Left cardiac atrium (tissue), 4 donors: ENCODE measurements at regions not wholly inside any gene's neighbourhood (a gene's known extent, or its start where the extent isn't known, plus 50 kb on each side); places are given as distances from the start of the nearest gene placed in this dataset.
A peak's percentile ranks its signal among the peaks of the same experiment; 100 is the strongest.

ENCODE experiments used
- ATAC-seq, 2 donors: fragments of 200-7000 bp; cut with Tn5 transposase; one replicate each; pipeline ENCODE4 v1.9.1; 2020; ENCODE audit warnings: mild to moderate bottlenecking in 2 of 2, moderate library complexity in 2 of 2
- DNase-seq: peaks from one replicate; pipeline ENCODE4 v3.0.0-alpha.2; 2020
- intact Hi-C, 2 donors: fragments of 100-400 bp; cut with DNase I; formaldehyde crosslinking; loops; one replicate each; pipeline versions ENCODE4 v1.14.1 to v1.15.1; 2022 to 2023
- donor health status: DM: no; HTN: yes; CAD: no.
- donor health status: DM: no; HTN: yes; CAD: no; lungs with severe emphysema.
- donor health status: DM: yes; HTN: yes; CAD: no.
- donor health status: Dilated cardiomyopathy.

DNA sequence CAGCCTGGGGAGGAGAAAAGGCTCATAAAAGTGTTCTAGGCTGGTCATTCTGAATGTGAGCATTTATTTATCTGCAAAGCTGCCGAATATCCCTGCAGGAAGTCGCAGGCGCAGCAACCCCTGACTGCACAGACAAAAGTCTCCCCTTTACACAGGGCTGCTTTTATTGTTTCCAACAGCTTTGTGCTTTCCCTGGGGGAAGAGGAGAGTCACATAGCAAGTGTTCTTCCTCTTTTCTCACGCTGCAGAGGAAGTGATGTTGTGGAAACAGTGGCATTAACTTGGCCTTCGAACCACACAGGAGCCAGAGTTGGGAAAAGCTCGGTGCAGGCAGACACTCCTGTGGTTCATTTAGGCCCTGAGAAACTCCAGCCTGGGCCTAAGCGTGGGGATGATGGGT lies 81.5 kb upstream of the BCOR start:
- DNase-seq, result no peak
- intact Hi-C loops, result loop anchor here in 1 of 2 donors (10.0 kb wide), 2 partner anchors 86 to 164 kb away; no protein-coding TSS in a partner anchor
- no peak for ATAC-seq

DNA sequence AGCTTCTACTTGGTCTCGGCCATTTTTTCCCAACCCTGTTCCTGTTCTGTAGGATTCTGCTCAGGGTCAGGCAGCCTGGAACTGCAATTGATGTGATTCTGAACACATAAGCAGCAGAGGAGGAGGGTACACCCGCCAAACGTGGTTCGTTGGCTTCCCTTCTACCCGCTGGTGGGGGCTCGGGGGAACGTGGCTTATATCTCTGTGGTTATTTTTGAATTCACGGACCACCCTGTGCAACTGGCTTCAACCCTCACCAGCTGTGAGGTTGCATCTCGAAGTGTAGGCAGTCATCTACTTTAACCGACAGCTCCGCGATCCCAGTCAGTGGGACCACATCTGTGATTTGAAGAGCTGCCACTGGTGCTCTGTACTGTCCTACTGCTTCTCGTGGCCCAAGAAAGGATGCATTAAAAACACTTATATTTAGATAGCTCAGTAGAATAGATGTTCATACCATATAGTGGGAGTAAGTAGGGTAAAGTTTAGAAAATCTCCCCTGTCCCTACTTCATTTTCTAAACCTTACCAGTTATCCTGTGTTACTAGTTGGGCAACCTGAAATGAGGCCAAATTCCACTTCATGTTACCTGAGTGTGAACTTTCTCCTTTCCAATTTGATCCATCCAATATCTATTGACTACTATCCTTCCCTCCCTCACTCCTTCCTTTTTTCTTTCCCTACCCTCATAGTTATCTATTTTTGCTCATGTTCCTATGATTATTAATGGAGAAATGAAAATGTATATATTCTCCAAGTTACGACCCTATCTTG lies 80.4 kb upstream of the BCOR start:
- intact Hi-C loops, result loop anchor here in 1 of 2 donors (10.0 kb wide), 2 partner anchors 87 to 163 kb away; no protein-coding TSS in a partner anchor
- DNase-seq, result no peak
- no peak for ATAC-seq

DNA sequence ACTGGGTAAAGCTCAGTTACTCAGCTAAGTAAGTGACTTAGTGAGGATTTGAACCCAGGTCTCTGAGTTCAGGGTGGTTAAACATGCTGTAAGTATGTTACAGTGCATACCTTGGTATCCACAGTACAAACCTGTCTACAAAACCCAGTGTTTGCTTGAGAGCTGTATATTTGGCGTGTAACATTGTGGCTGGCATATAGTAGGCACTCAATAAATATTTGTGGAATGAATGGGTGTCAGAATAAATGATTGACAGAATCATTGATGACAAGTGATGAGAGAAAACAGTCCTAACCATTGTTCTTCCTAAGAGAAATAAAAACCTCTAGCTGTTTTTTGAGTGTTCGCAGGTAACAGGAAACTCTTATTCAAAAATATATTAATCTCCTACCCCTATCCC lies 79.7 kb upstream of the BCOR start:
- ATAC-seq (no peak), DNase-seq (no peak)
- intact Hi-C loops, result loop anchor here in 1 of 2 donors (10.0 kb wide), 2 partner anchors 87 to 163 kb away; no protein-coding TSS in a partner anchor

DNA sequence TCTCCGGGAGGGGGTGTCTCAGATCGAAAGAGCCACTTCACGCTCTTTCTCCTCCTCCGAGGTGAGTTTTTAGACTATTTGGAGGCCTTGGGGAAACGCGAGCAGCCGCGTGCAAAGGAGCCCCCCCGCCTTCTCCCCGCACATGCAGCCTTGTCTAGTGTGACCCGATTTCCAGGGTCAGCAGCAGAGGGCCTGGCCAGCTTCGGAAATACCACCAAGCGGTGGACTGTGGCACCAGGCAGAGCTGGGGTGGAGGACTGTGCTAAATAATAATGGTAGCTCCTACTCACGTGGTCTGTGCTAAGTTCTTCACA lies 79.3 kb upstream of the BCOR start:
- ATAC-seq (peak in 1 of 2 donors; percentile 13), DNase-seq (peak; percentile 42)
- intact Hi-C loops, result loop anchor here in 1 of 2 donors (10.0 kb wide), 2 partner anchors 88 to 162 kb away; no protein-coding TSS in a partner anchor

DNA sequence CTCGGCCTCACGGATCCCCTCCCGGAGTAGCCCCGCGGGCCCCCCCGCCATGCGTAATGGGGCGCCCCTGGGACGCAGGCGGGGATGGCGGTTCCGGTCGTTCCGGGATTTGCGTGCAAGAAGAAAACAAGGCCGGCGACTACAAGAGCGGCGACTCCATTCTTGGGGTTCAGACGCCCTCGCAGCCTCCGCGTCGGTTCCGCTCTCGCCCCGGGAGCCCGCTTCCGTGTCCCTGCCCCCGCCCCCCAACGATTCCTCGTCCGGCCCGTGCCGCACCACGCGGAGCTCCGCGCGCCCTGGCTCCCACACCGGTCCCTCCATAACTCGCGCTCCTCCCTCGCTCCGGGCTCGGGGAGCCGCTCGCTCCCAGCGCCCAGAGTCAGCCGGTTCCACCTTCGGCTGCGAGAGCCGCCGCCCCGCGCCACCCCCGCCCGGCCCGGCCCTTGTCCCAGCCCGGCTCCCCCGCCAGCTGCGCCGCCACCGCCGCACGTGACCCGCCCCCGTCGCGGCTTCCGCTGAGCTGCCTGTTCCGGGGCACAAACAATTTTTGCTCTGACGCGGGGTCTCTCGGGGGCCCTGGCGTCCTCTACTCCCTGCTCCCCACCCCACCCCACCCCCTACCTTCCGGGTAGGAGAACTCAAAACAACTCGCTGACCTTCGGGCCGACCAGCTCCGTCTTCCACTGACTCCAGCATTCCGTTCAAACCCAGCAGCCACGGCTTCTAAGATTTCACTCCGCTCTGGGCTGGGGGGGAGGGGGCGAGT lies 78.8 kb upstream of the BCOR start:
- intact Hi-C loops, result loop anchor here in 1 of 2 donors (10.0 kb wide), 2 partner anchors 88 to 162 kb away; no protein-coding TSS in a partner anchor
- DNase-seq, result peak; percentile 71
- ATAC-seq, result peak; percentile 53

DNA sequence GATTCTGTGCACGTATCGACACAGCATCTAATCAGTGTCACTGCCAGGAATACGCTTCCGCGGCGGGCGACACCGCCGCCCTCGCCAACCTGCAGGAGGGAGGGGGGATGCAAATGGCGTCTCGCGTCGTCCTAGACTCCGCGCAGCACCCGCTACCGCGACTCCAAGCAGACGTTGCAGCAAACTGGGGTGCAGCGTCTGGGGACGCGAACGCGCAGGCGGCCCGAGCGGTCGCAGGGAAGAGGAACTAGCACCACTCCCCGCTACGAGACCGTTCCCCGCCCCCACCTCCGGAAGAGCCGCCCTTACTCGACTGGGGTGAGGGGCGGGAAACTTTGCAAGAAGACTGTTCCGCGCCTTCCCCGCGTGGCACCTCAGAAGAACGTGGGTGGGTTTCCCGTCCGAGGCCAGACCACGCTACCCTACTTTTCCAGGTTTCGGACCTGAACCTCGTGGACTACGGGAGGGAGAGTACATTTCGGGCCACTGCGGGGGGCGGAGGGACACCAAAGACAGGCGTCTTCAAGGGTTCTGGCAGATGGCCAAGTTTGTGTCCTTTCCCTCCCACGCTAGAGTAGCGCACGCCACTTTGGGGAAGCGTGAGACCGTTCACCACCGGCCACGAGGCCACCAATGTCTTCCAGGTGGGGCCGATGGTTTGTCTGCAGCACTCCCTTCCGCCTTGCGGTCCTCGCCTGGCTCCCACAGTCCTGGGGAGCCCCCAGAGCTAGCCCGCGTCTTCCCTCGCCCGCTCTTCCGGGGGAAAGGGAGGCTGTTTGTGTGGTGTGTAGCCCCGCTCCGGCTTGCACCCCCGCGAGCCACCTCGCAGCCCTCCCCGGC lies 78.0 kb upstream of the BCOR start:
- ATAC-seq, result peak; percentile 48 to 68
- intact Hi-C loops, result loop anchor here in 1 of 2 donors (10.0 kb wide), 2 partner anchors 89 to 161 kb away; no protein-coding TSS in a partner anchor
- peak; percentile 79 for DNase-seq

DNA sequence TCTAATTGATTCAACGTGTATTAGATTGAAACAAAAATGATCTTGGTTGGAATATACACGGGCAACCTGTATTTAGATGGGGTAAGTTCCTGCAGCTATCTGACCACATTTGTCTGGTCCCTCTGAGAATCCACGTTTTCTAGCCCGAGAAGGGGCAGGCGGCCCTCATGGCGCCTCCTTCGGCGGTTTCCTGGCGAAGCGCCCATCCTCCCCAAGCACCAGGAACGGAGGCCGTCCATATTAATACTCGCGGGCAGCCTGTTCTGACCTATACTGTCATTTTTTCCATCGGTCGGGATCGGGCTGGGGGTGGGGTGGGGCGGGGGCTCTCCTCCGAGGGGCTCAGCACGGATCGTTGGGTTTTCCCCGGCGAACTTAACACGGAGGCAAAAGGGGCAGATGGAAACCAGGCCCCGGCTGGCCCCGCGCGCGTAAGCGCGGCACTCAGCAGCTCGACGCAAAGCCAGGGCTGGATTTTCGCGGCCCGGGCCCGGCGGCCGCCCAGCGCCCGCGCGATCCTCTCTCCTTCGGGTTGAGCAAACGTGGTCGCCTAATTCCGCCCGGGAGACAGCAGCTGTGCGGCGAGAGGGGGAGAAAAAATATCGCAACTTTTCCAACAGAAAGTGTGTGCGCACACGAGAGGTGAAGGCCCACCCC lies 77.2 kb upstream of the BCOR start:
- intact Hi-C loops, result loop anchor here in 1 of 2 donors (10.0 kb wide), 2 partner anchors 90 to 160 kb away; no protein-coding TSS in a partner anchor
- ATAC-seq, result peak; percentile 20 to 53
- peak; percentile 70 for DNase-seq

DNA sequence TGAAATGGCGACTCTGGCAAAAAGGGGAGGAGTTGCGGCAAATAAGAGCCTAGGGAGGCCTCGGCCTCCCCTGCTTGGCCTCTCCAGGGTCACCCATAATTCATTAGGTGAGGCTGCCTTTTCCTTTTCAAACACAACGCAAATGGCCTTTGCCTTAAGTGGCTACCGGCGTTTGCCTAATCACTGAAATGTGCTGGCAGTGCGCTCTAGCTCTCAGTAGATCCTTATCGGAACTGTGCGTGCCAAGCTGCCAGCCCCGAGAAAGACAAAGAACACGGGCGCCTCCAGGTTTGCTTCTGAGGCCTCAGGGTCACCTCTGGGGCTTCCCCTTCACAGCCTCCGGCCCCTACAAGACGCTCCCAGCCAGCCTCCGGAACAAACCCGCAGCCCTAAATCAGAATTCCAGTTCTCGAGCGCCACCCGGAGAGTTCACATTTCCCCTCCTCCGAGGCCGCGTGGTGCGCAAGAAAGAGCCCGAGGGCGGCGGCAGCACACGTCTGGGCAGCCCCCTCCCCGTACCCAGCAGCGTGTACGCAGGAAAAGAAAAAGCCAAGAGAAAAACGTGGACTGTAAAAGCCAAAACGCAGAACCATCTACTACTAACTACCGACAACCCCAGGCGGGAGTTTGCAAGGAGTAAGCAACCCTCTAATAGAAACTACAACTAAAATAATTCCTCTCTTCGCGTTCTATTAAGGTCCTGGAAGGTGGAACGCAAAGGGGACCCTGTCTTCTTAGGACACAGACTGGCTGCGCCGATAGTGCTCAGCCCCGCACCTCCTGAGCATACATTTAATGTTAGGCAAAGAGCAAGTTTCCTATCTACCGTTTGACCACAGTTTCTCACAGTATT lies 76.5 kb upstream of the BCOR start:
- peak; percentile 30 for DNase-seq
- no peak for ATAC-seq
- intact Hi-C loops, result loop anchor here in 1 of 2 donors (10.0 kb wide), 2 partner anchors 91 to 159 kb away; no protein-coding TSS in a partner anchor

DNA sequence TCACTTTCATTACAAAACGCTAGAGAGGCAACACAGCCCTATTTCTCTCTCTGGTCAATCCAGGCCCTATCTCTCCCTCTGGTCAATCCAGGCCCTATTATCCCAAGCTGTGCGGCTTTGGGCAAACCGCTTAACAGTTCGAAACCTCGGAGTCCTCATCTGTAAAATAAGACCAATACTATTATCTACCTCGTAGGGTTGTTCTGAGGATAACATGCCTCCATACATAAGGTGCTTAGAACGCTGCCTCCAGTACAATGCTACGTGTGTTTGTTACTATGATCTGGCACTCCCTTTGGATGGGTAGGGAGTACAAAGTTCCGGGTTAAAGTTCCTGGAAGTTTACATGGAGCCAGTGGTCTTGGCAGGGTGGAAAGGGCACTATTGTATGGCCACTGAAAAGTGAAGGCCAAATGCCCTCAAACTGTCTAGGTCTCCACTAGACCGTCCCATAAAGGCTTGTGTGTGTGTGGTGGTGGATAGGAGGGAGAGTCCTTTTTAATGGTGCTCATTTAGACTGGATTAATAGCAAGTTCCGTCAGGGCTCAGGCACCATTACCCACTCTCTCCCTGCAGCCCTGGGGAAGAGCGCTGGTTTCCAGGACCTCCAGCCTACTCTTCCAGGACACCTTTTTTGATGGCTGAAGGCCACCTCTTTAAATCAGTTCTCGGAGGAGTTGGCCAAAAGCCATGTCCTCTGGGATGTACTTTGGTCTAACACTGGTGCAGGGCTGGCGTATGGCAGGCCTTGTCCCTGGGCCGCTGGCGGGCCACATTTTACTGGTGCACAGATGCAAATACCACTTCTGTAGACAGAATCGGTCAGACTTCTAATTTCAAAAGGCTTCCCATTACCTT lies 75.6 kb upstream of the BCOR start:
- DNase-seq (no peak), ATAC-seq (no peak)
- intact Hi-C loops, result loop anchor here in 1 of 2 donors (10.0 kb wide), 2 partner anchors 91 to 159 kb away; no protein-coding TSS in a partner anchor

DNA sequence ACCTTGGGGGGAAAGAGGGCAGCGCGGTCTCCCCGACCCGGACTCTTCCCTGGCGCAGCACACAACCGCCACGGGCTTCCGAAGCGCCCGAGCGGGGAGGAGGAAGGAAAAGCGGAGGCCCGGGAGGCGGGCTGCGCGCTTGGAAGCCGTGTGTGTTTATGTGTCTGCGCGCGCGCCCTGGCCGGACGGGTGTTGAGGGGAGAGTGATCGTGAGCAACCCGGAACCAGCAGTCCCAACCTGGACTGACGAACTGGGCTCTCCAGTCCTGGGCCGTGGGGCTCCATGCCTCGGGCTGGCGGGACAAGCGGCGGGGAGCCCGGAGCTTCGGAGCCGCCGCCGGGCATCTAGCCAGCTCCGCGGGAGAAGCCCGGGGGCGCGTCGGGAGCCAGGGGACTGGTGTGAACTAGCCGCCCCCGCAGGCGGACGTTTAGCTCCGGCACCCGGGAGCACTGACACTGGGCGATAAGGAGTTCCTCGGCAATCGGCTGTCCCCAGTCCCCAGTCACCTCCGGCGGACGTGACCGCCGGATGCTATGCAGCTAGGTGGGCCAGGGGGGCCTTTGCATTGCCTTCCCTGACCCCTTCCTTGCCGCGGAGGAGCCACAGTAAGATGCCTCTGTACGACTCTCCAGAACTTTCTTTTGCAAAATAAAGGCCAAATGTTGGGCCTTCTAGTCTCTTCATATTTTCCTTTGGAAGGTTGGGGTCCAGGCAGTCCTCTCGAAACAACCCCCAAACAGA lies 74.8 kb upstream of the BCOR start:
- DNase-seq (peak; percentile 78), ATAC-seq (peak; percentile 14 to 44)
- intact Hi-C loops, result loop anchor here in 1 of 2 donors (10.0 kb wide), 2 partner anchors 92 to 158 kb away; no protein-coding TSS in a partner anchor

DNA sequence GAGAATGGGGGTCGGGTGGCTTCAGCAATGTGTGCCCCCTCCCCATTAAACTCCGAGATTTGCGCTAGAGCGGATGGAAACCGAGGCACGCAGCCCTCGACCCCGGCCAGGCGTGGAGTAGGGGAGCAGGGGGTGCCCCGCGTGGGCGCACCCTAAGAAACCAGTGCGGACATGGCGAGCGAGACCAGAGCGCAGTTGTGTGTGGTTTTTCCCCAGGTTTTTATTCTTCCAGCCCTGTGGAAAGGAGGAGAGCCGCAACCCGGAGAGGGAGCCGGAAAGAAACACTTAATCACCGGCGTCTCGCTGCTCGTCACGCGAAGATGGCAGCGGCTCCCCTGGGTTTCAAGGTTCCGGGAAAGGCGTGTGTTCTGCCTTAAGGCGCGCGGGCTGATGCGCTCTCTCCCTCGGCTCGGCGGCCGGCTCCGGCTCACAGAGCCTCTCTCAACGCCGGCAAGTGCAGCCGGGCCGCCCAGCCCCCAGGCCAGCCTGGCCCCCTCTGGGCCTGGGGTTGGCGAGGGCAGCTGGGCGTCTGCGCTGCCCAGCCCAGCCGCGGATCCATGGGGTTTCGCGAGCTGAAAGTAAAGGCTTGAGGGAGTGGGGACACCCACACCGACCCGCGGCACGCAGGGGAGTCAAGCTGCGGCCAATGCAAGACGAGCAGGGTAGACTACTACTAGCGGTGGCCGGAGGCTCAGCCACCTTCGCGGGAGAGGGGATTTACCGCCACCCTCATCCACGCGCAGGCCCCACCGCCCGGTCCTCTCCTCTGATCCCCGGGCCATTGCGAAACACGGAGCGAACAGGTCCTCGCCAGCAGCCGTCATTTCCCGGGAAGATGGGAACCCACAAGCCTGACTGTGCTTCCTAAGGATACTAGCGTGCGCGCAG lies 74.0 kb upstream of the BCOR start:
- peak; percentile 64 for DNase-seq
- peak; percentile 10 to 17 for ATAC-seq
- intact Hi-C loops, result loop anchor here in 1 of 2 donors (10.0 kb wide), 2 partner anchors 93 to 157 kb away; no protein-coding TSS in a partner anchor

DNA sequence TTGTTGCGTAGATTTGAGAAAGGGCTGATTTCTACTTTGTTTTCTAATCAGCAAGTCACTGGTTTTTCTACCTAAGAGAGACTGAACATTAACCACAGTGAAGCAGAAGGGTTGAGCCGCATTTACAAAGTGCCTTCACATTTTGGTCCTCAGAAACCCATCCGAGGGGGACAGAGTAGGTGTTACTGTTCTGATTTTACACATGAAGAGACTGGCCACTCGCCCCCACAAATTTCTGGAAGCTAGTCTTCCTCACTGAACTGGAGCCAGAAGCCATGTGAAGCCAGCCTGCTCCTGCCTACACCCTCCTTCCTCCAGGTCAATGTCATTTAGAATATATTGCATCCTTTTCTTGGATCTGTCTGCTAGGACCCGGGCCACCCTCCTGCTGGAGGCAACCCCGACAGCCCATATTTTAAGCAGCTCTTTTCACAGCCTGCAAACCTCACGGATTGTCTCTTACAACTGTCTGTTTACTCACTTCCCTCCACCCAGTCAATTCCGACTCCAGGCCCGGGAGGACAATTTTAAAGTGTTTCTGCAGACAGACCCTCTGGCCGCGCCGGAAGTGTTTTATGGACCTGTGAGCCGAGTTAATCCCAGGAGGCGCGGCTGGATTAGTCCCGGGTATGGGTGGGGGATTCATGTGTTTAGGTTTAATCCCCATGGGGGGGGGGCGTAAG lies 73.2 kb upstream of the BCOR start:
- intact Hi-C loops, result loop anchor here in 1 of 2 donors (10.0 kb wide), 2 partner anchors 94 to 156 kb away; no protein-coding TSS in a partner anchor

DNA sequence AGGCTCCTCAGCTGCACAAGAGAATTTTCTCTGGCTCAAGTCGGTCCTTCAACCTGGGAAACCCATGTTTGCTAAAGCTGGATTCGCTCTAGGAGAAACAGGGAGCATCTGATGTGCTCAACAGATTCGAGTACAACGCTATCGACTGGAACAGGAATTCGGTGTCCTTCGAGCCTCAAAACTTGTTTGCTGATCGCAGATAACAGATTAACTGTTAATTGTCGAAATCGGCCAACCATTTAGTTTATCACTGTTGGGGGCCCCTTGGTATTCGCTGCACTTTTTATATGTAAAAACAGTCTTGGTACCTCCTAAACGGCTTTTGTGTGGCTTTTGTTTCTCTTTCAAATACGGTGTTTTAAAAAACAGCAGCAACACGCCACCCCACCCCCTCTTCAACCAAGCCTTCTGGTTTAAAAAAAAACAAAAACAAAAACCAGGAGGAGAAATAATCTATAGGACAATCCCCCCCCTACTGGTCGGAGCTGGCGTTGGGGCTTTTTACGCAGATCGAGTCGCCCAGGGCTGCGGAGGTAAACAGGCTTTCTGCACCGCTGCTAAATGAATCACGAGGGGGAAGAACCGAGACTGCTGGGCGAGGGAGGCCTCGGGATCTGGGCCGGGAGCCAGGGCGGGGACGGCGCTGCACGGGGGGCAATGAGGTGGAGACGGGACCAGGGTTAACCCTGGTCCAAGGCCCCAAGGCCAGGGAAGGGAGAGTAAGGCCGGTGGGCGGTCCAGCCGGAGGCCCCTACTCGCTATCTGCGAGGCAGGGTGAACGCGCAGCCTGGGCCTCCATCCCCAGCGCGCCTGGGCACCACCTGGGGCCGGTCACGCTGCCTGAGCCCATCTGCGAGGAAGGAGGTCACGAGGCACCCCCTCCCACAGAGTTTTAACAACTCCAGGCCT lies 71.7 kb upstream of the BCOR start:
- intact Hi-C loops, result loop anchor here in 1 of 2 donors (10.0 kb wide), 2 partner anchors 95 to 155 kb away; no protein-coding TSS in a partner anchor
- ATAC-seq (peak in 1 of 2 donors; percentile 7), DNase-seq (no peak)

More for the DNA sequence above, 73.2 kb upstream of the BCOR start:
- DNase-seq, result no peak
- no peak for ATAC-seq
